SU-DHL-6 (cell line): ENCODE measurements at regions not wholly inside any gene's neighbourhood (a gene's known extent, or its start where the extent isn't known, plus 50 kb on each side); places are given as distances from the start of the nearest gene placed in this dataset.

Experiments
- EZH2phosphoT487 ChIP-seq: fragments of 200-600 bp; sonication (generic), shearing (Covaris generic); conservative IDR thresholded peaks from 2 replicates; pipeline ENCODE4 v1.6.1; 2018; ENCODE audit warnings: mild to moderate bottlenecking, antibody characterized with exemption, low read length, moderate library complexity, mixed read lengths
- TF ChIP-seq, protein P1 (sequence below): fragments of 200-600 bp; sonication (generic); IDR thresholded peaks from one replicate; pipeline ENCODE4 v1.5.1; 2017; ENCODE audit warnings: antibody characterized with exemption, mild to moderate bottlenecking, low read length, moderate library complexity; ENCODE audit not compliant: insufficient read depth, poor library complexity, severe bottlenecking

DNA sequence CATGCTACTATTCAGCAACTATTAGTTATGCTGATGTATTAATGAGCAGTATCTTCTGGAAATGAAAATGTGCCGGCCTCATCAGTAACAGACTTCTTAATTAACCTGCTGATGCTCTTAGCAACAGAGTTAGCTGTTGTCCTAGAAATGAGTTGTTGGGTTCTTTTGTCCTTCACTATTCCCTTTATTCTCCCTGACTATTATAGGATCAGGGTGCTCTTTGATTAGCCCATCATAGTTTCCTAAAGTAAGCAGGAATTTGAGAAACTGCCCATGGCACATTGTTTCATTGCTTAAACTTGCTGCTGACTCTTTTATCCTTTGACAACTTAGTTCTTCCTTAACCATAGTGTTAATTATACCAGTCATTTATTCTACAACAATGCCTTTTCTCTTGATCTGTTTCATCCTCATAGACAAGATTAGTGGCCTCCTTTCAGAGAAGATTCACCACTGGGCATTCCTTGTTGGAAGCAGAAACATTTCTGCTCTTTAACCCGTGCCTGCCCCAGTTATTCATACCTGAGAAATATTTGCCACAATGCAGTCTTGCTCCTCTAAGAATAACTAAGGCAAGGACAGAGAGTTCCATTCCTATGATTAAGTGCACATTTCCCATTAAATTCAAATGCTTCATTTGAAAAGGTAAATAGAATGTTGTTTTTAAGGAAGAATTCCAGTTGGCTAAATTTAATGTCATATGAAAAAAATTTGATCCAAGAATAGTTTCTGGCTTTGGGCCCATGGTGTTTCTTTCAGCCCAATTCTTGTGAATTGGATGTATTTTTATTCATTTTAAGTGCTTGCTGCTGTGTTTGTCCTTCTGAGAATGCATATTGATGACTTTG lies 573.3 kb upstream of the TBL1XR1 start:
- TF ChIP-seq, protein P1, sequence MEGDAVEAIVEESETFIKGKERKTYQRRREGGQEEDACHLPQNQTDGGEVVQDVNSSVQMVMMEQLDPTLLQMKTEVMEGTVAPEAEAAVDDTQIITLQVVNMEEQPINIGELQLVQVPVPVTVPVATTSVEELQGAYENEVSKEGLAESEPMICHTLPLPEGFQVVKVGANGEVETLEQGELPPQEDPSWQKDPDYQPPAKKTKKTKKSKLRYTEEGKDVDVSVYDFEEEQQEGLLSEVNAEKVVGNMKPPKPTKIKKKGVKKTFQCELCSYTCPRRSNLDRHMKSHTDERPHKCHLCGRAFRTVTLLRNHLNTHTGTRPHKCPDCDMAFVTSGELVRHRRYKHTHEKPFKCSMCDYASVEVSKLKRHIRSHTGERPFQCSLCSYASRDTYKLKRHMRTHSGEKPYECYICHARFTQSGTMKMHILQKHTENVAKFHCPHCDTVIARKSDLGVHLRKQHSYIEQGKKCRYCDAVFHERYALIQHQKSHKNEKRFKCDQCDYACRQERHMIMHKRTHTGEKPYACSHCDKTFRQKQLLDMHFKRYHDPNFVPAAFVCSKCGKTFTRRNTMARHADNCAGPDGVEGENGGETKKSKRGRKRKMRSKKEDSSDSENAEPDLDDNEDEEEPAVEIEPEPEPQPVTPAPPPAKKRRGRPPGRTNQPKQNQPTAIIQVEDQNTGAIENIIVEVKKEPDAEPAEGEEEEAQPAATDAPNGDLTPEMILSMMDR: no peak
- no peak for TF ChIP-seq EZH2phosphoT487
